Lower leg skin (tissue), 3 donors: ENCODE measurements at regions not wholly inside any gene's neighbourhood (a gene's known extent, or its start where the extent isn't known, plus 50 kb on each side); places are given as distances from the start of the nearest gene placed in this dataset.

Source experiments
- POLR2A ChIP-seq, 2 donors: fragments of 450-650 bp; IDR thresholded peaks; one replicate each; pipeline ENCODE4 v1.6.1; 2016 to 2017; ENCODE audit warnings: antibody characterized with exemption in 2 of 2, mild to moderate bottlenecking in 1 of 2, moderate library complexity in 1 of 2
- TF ChIP-seq, protein P1 (sequence below), 3 donors: fragments of 450-650 bp; IDR thresholded peaks; one replicate each; pipeline ENCODE4 v1.5.1; 2016; ENCODE audit warnings: antibody characterized with exemption in 3 of 3, mild to moderate bottlenecking in 3 of 3, moderate library complexity in 2 of 3

DNA sequence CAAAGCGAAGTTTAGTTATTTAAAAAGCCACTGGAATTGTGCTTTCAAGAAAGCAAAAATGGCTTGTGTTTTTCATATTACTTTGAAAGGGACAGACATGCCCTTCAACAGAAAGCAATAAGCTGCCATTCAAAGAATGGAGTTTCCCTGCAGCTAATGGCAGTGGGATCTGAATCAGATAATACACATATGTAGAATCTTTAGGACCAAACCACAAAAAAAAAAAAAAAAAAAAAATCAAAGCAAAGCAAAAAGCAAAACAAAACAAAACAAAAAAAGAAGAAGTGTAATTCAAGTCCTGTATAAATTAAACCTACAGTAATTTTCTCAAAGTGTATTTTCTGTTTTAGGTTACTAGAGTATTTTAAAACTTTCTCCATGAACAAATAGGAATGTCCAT lies 63.6 kb upstream of the ZNF217 start:
- TF ChIP-seq POLR2A (IDR thresholded peaks at IDR 0.05) = no peak
- TF ChIP-seq, protein P1, sequence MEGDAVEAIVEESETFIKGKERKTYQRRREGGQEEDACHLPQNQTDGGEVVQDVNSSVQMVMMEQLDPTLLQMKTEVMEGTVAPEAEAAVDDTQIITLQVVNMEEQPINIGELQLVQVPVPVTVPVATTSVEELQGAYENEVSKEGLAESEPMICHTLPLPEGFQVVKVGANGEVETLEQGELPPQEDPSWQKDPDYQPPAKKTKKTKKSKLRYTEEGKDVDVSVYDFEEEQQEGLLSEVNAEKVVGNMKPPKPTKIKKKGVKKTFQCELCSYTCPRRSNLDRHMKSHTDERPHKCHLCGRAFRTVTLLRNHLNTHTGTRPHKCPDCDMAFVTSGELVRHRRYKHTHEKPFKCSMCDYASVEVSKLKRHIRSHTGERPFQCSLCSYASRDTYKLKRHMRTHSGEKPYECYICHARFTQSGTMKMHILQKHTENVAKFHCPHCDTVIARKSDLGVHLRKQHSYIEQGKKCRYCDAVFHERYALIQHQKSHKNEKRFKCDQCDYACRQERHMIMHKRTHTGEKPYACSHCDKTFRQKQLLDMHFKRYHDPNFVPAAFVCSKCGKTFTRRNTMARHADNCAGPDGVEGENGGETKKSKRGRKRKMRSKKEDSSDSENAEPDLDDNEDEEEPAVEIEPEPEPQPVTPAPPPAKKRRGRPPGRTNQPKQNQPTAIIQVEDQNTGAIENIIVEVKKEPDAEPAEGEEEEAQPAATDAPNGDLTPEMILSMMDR (IDR thresholded peaks at IDR 0.05) = no peak
